Keratinocyte (primary cell): ENCODE measurements at regions not wholly inside any gene's neighbourhood (a gene's known extent, or its start where the extent isn't known, plus 50 kb on each side); places are given as distances from the start of the nearest gene placed in this dataset.
A peak's percentile ranks its signal among the peaks of the same experiment; 100 is the strongest.

Source experiments
- DNase-seq: peaks from one replicate; pipeline ENCODE4 v3.0.0-alpha.2; 2011; ENCODE audit warnings: low read depth, missing footprints, low spot score
- FAIRE-seq: peaks from 2 replicates; lab custom pipeline; 2011; peaks lifted over from hg19 to GRCh38; lab: Jason Lieb, UNC
- H2AFZ ChIP-seq: 2 replicates; pipeline ENCODE4 v1.6.0; 2012; ENCODE audit warnings: low read length, control low read depth, inconsistent platforms; ENCODE audit not compliant: control insufficient read depth
- H3K27ac ChIP-seq: 2 replicates; pipeline ENCODE4 v1.5.1; 2011; ENCODE audit warnings: low read length; ENCODE audit not compliant: control insufficient read depth, insufficient read depth
- H3K27me3 ChIP-seq: 3 replicates; pipeline ENCODE4 v1.6.0; 2011; ENCODE audit warnings: low read length; ENCODE audit not compliant: control insufficient read depth, insufficient read depth; ENCODE audit errors: extremely low read depth
- H3K36me3 ChIP-seq, 2 experiments: 2 replicates in 1 of 2; 3 replicates in 1 of 2; pipeline ENCODE4 v1.5.1; 2011; ENCODE audit warnings: low read length in 2 of 2, mild to moderate bottlenecking in 1 of 2; ENCODE audit not compliant: control insufficient read depth in 2 of 2, insufficient read depth in 2 of 2; ENCODE audit errors: extremely low read depth in 1 of 2
- H3K4me1 ChIP-seq: 3 replicates; pipeline ENCODE4 v1.5.1; 2011; ENCODE audit warnings: low read length; ENCODE audit not compliant: control insufficient read depth, insufficient read depth; ENCODE audit errors: extremely low read depth
- H3K4me2 ChIP-seq: 3 replicates; pipeline ENCODE4 v1.6.0; 2011; ENCODE audit warnings: low read depth, low read length; ENCODE audit not compliant: control insufficient read depth, insufficient read depth; ENCODE audit errors: extremely low read depth
- H3K4me3 ChIP-seq, 3 experiments: fragments of 200-600 bp in 1 of 3; sonication (generic) in 1 of 3; 2 replicates in 2 of 3; 3 replicates in 1 of 3; pipeline ENCODE4 v1.5.1; 2011 to 2016; ENCODE audit warnings: low read length in 3 of 3, mild to moderate bottlenecking in 3 of 3, control low read depth in 2 of 3, inconsistent platforms in 1 of 3, low read depth in 1 of 3, mixed read lengths in 1 of 3, mixed run types in 1 of 3, moderate library complexity in 1 of 3; ENCODE audit not compliant: control insufficient read depth in 2 of 3, insufficient read depth in 2 of 3; ENCODE audit errors: extremely low read depth in 1 of 3
- H3K79me2 ChIP-seq: 2 replicates; pipeline ENCODE4 v1.6.0; 2012; ENCODE audit warnings: low read length; ENCODE audit not compliant: control insufficient read depth, insufficient read depth
- H3K9ac ChIP-seq: 3 replicates; pipeline ENCODE4 v1.6.0; 2011; ENCODE audit warnings: low read length; ENCODE audit not compliant: control insufficient read depth, insufficient read depth; ENCODE audit errors: extremely low read depth
- H3K9me1 ChIP-seq: 3 replicates; pipeline ENCODE4 v1.6.0; 2011; ENCODE audit warnings: low read length; ENCODE audit not compliant: control insufficient read depth, insufficient read depth; ENCODE audit errors: extremely low read depth
- H3K9me3 ChIP-seq: 2 replicates; pipeline ENCODE4 v1.5.1; 2012; ENCODE audit warnings: low read depth, low read length; ENCODE audit not compliant: control insufficient read depth
- H4K20me1 ChIP-seq: 3 replicates; pipeline ENCODE4 v1.6.0; 2011; ENCODE audit warnings: low read length; ENCODE audit not compliant: control insufficient read depth, insufficient read depth; ENCODE audit errors: extremely low read depth
- EZH2 ChIP-seq: IDR thresholded peaks from one replicate; pipeline ENCODE4 v1.6.1; 2012; ENCODE audit warnings: inconsistent platforms, mild to moderate bottlenecking, low read length, moderate library complexity
- dilution Hi-C: fragments of 300-500 bp; cut with MboI; formaldehyde crosslinking; loops from one replicate; pipeline ENCODE4 v1.7.0; 2020; ENCODE audit warnings: low sequenced_read_pairs; ENCODE audit not compliant: extremely low pct_ligation_motif_present
- TF ChIP-seq, protein P1 (sequence below), 3 experiments: IDR thresholded peaks in 1 of 3; conservative IDR thresholded peaks in 1 of 3; optimal IDR thresholded peaks in 1 of 3; 2 replicates in 2 of 3; 3 replicates in 1 of 3; pipeline versions ENCODE3 to v1.5.1; 2011; ENCODE audit warnings: low read length in 3 of 3, mild to moderate bottlenecking in 3 of 3, moderate library complexity in 2 of 3, control low read depth in 1 of 3, inconsistent platforms in 1 of 3; ENCODE audit not compliant: insufficient read depth in 2 of 3; ENCODE audit errors: extremely low read depth in 1 of 3

DNA sequence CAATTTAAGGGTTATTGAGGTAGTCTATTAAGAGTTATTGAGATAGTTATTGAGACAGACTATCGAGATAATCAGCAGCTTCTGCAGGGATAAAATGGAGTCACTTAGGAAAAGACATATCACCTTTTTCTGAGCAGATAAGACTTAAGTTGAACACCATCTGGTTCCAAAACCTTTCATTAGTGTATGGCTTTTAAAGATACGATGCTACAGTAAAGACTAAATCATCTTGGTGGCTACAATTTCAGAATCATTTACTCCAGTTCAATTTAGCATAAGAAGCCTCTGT is 68.6 kb upstream of the DNAJC10 start:
- DNase-seq (no peak), FAIRE-seq (no peak)
- Histone ChIP-seq H3K9me1 (no peaks in the 10 kb centered on the region), H3K36me3 (no peaks in the 10 kb centered on the region), H4K20me1 (no peaks in the 10 kb centered on the region), H3K27ac (no peak overlapping the region), H3K4me2 (no peak overlapping the region), H3K4me1 (no peaks in the 10 kb centered on the region), H3K9me3 (no peaks in the 10 kb centered on the region), H3K27me3 (no peaks in the 10 kb centered on the region), H3K4me3 (no peak overlapping the region), H2AFZ (no peak overlapping the region), H3K79me2 (no peaks in the 10 kb centered on the region), H3K9ac (no peak overlapping the region)
- no peak for TF ChIP-seq EZH2
- TF ChIP-seq, protein P1, sequence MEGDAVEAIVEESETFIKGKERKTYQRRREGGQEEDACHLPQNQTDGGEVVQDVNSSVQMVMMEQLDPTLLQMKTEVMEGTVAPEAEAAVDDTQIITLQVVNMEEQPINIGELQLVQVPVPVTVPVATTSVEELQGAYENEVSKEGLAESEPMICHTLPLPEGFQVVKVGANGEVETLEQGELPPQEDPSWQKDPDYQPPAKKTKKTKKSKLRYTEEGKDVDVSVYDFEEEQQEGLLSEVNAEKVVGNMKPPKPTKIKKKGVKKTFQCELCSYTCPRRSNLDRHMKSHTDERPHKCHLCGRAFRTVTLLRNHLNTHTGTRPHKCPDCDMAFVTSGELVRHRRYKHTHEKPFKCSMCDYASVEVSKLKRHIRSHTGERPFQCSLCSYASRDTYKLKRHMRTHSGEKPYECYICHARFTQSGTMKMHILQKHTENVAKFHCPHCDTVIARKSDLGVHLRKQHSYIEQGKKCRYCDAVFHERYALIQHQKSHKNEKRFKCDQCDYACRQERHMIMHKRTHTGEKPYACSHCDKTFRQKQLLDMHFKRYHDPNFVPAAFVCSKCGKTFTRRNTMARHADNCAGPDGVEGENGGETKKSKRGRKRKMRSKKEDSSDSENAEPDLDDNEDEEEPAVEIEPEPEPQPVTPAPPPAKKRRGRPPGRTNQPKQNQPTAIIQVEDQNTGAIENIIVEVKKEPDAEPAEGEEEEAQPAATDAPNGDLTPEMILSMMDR (optimal IDR thresholded peaks at IDR 0.05 in 1 of 3, IDR thresholded peaks at IDR 0.05 in 1 of 3, conservative IDR thresholded peaks at IDR 0.05 in 1 of 3; ENCODE audit: extremely low read depth in 1 of 3, insufficient read depth in 2 of 3, low read length in 3 of 3), result no peak
- dilution Hi-C loops, result no loop called here

DNA sequence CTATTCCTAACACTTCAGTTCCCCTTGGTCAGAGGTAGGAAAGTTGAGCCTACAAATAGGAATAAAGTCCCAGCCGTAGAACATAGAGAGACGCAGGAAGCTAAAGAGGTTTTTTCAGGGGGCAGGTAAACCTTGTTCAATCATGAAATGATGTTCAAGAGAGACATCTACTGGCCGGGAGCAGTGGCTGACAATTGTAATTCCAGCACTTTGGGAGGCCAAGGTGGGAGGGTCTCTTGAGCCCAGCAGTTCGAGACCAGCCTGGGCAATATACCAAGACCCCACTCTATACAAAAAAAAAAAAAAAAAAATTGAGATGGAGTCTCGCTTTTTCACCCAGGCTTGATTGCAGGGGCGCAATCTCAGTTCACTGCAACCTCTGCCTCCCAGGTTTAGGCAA is 66.7 kb upstream of the DNAJC10 start:
- H3K79me2 ChIP-seq, result no peaks in the 10 kb centered on the region
- H3K9ac ChIP-seq, result no peak overlapping the region
- H3K4me2 ChIP-seq, result no peak overlapping the region
- DNase-seq (no peak), FAIRE-seq (no peak)
- H3K9me1 ChIP-seq, result no peaks in the 10 kb centered on the region
- no peak overlapping the region for H2AFZ ChIP-seq
- dilution Hi-C loops, result no loop called here
- H3K4me3 ChIP-seq, result no peak overlapping the region
- no peak for TF ChIP-seq EZH2
- TF ChIP-seq, protein P1 (optimal IDR thresholded peaks at IDR 0.05 in 1 of 3, IDR thresholded peaks at IDR 0.05 in 1 of 3, conservative IDR thresholded peaks at IDR 0.05 in 1 of 3; ENCODE audit: extremely low read depth in 1 of 3, insufficient read depth in 2 of 3, low read length in 3 of 3), result peak; percentile 40 to 63 (median 48)
- H4K20me1 ChIP-seq, result no peaks in the 10 kb centered on the region
- H3K9me3 ChIP-seq, result no peaks in the 10 kb centered on the region
- H3K27me3 ChIP-seq, result no peaks in the 10 kb centered on the region
- no peaks in the 10 kb centered on the region for H3K36me3 ChIP-seq
- no peak overlapping the region for H3K27ac ChIP-seq
- H3K4me1 ChIP-seq, result no peaks in the 10 kb centered on the region
